MG63 (cell line): ENCODE measurements at regions not wholly inside any gene's neighbourhood (a gene's known extent, or its start where the extent isn't known, plus 50 kb on each side); places are given as distances from the start of the nearest gene placed in this dataset.

Source experiments
- DNase-seq: peaks from one replicate; pipeline ENCODE4 v3.0.0-alpha.2; 2020
- H3K27me3 ChIP-seq: fragments of 250-450 bp; sonication (Bioruptor Pico); 2 replicates; pipeline ENCODE4 v1.5.1; 2020; ENCODE audit warnings: mild to moderate bottlenecking, moderate library complexity
- H3K36me3 ChIP-seq: fragments of 250-450 bp; sonication (Bioruptor Pico); 2 replicates; pipeline ENCODE4 v1.5.1; 2020; ENCODE audit warnings: mild to moderate bottlenecking, moderate library complexity
- H3K4me3 ChIP-seq: fragments of 250-450 bp; sonication (Bioruptor Pico); 2 replicates; pipeline ENCODE4 v1.5.1; 2020; ENCODE audit warnings: mild to moderate bottlenecking, moderate library complexity
- H3K9me3 ChIP-seq: fragments of 250-450 bp; sonication (Bioruptor Pico); 2 replicates; pipeline ENCODE4 v1.5.1; 2020; ENCODE audit warnings: mild to moderate bottlenecking, moderate library complexity

- Histone ChIP-seq H3K4me3 (no peak overlapping the region), H3K27me3 (no peaks in the 10 kb centered on the region)
- DNase-seq = no peak
These were observed 903.2 kb downstream of the ANKRD7 start for GRCh38 chr7:119127706-119128105.

GRCh38 chr7:119132436-119132835, 907.9 kb downstream of the ANKRD7 start:
- Histone ChIP-seq H3K9me3 (no peaks in the 10 kb centered on the region), H3K27me3 (no peaks in the 10 kb centered on the region), H3K4me3 (no peak overlapping the region), H3K36me3 (no peaks in the 10 kb centered on the region)
- DNase-seq = no peak

More at GRCh38 chr7:119127706-119128105, 903.2 kb downstream of the ANKRD7 start:
- Histone ChIP-seq H3K9me3 (no peaks in the 10 kb centered on the region), H3K36me3 (no peaks in the 10 kb centered on the region)

GRCh38 chr7:119167431-119167830, 942.9 kb downstream of the ANKRD7 start:
- no peaks in the 10 kb centered on the region for H3K27me3 ChIP-seq

GRCh38 chr7:119172043-119172442, 947.5 kb downstream of the ANKRD7 start:
- no peak overlapping the region for H3K4me3 ChIP-seq
- H3K36me3 ChIP-seq = no peaks in the 10 kb centered on the region
- no peak for DNase-seq
- H3K9me3 ChIP-seq = no peaks in the 10 kb centered on the region
- no peaks in the 10 kb centered on the region for H3K27me3 ChIP-seq

More at GRCh38 chr7:119167431-119167830, 942.9 kb downstream of the ANKRD7 start:
- H3K4me3 ChIP-seq = no peak overlapping the region
- H3K36me3 ChIP-seq = no peaks in the 10 kb centered on the region
- no peak for DNase-seq
- H3K9me3 ChIP-seq = no peaks in the 10 kb centered on the region

GRCh38 chr7:119175911-119176627, 951.6 kb downstream of the ANKRD7 start:
- no peaks in the 10 kb centered on the region for H3K27me3 ChIP-seq
- peak; percentile 41 for DNase-seq
- no peak overlapping the region for H3K4me3 ChIP-seq
- H3K9me3 ChIP-seq = no peaks in the 10 kb centered on the region
- no peaks in the 10 kb centered on the region for H3K36me3 ChIP-seq

GRCh38 chr7:119177863-119178262, 953.4 kb downstream of the ANKRD7 start:
- H3K9me3 ChIP-seq = no peaks in the 10 kb centered on the region
- no peak overlapping the region for H3K4me3 ChIP-seq
- no peaks in the 10 kb centered on the region for H3K27me3 ChIP-seq
- DNase-seq = no peak
- no peaks in the 10 kb centered on the region for H3K36me3 ChIP-seq

- H3K4me3 ChIP-seq = no peak overlapping the region
- H3K36me3 ChIP-seq = no peaks in the 10 kb centered on the region
- H3K9me3 ChIP-seq = no peaks in the 10 kb centered on the region
- no peaks in the 10 kb centered on the region for H3K27me3 ChIP-seq
- DNase-seq = no peak
These were observed 959.8 kb downstream of the ANKRD7 start for GRCh38 chr7:119184124-119184788.

- Histone ChIP-seq H3K4me3 (no peak overlapping the region), H3K27me3 (no peaks in the 10 kb centered on the region), H3K36me3 (no peaks in the 10 kb centered on the region), H3K9me3 (no peaks in the 10 kb centered on the region)
- no peak for DNase-seq
These were observed 971.7 kb downstream of the ANKRD7 start for GRCh38 chr7:119196183-119196582.

GRCh38 chr7:119197172-119197876, 972.8 kb downstream of the ANKRD7 start:
- no peak overlapping the region for H3K4me3 ChIP-seq
- H3K36me3 ChIP-seq = no peaks in the 10 kb centered on the region
- no peaks in the 10 kb centered on the region for H3K27me3 ChIP-seq
- DNase-seq = no peak
- no peaks in the 10 kb centered on the region for H3K9me3 ChIP-seq

GRCh38 chr7:119197877-119198527, 973.5 kb downstream of the ANKRD7 start:
- H3K27me3 ChIP-seq = no peaks in the 10 kb centered on the region
- no peaks in the 10 kb centered on the region for H3K9me3 ChIP-seq
- H3K36me3 ChIP-seq = no peaks in the 10 kb centered on the region
- no peak overlapping the region for H3K4me3 ChIP-seq
- DNase-seq = peak; percentile 12

- H3K9me3 ChIP-seq = no peaks in the 10 kb centered on the region
- no peak overlapping the region for H3K4me3 ChIP-seq
- DNase-seq = no peak
- H3K36me3 ChIP-seq = no peaks in the 10 kb centered on the region
- H3K27me3 ChIP-seq = no peaks in the 10 kb centered on the region
These were observed 995.2 kb downstream of the ANKRD7 start for GRCh38 chr7:119219663-119220062.

GRCh38 chr7:119223930-119224329, 999.4 kb downstream of the ANKRD7 start:
- H3K27me3 ChIP-seq = no peaks in the 10 kb centered on the region
- no peaks in the 10 kb centered on the region for H3K9me3 ChIP-seq
- DNase-seq = no peak
- no peaks in the 10 kb centered on the region for H3K36me3 ChIP-seq
- H3K4me3 ChIP-seq = no peak overlapping the region

GRCh38 chr7:119228482-119228881, 1004.0 kb downstream of the ANKRD7 start:
- DNase-seq = no peak
- Histone ChIP-seq H3K36me3 (no peaks in the 10 kb centered on the region), H3K4me3 (no peak overlapping the region), H3K9me3 (no peaks in the 10 kb centered on the region), H3K27me3 (no peaks in the 10 kb centered on the region)

- Histone ChIP-seq H3K9me3 (no peaks in the 10 kb centered on the region), H3K27me3 (no peaks in the 10 kb centered on the region), H3K4me3 (no peak overlapping the region), H3K36me3 (no peaks in the 10 kb centered on the region)
- DNase-seq = no peak
These were observed 1007.6 kb downstream of the ANKRD7 start for GRCh38 chr7:119232091-119232490.

- H3K4me3 ChIP-seq = no peak overlapping the region
- DNase-seq = no peak
- no peaks in the 10 kb centered on the region for H3K27me3 ChIP-seq
- H3K9me3 ChIP-seq = no peaks in the 10 kb centered on the region
- no peaks in the 10 kb centered on the region for H3K36me3 ChIP-seq
These were observed 1008.5 kb downstream of the ANKRD7 start for GRCh38 chr7:119233015-119233414.

- no peak overlapping the region for H3K4me3 ChIP-seq
- no peaks in the 10 kb centered on the region for H3K36me3 ChIP-seq
- H3K9me3 ChIP-seq = no peaks in the 10 kb centered on the region
- H3K27me3 ChIP-seq = no peaks in the 10 kb centered on the region
- DNase-seq = no peak
These were observed 1020.0 kb upstream of the KCND2 start for GRCh38 chr7:119252962-119253361.

GRCh38 chr7:119254742-119255141, 1018.2 kb upstream of the KCND2 start:
- Histone ChIP-seq H3K4me3 (no peak overlapping the region), H3K36me3 (no peaks in the 10 kb centered on the region), H3K9me3 (no peaks in the 10 kb centered on the region), H3K27me3 (no peaks in the 10 kb centered on the region)
- DNase-seq = no peak
